Activated B cell treated with CpG ODN at 0.5 μM for 24 hours (primary cell): ENCODE measurements at regions not wholly inside any gene's neighbourhood (a gene's known extent, or its start where the extent isn't known, plus 50 kb on each side); places are given as distances from the start of the nearest gene placed in this dataset.

Source experiments
- ATAC-seq: fragments of 200-7000 bp; cut with Tn5 transposase; one replicate; pipeline ENCODE4 v1.10.0; 2021; ENCODE audit warnings: low read depth, mild to moderate bottlenecking, moderate library complexity
- CTCF ChIA-PET: fragments of 350-600 bp; sonication (Branson Sonifier 250); formaldehyde crosslinking; loops from one replicate; lab custom pipeline; 2021; ENCODE audit warnings: antibody characterized with exemption; lab: Charles Lee
- POLR2A ChIA-PET: fragments of 350-600 bp; sonication (Branson Sonifier 250); formaldehyde crosslinking; loops from one replicate; lab custom pipeline; 2021; ENCODE audit warnings: antibody characterized with exemption; lab: Charles Lee
- DNase-seq: peaks from one replicate; pipeline ENCODE4 v3.0.0; 2022
- H3K27ac Mint-ChIP-seq: one replicate; pipeline ENCODE4 v1.8.0; 2020; ENCODE audit warnings: mixed read lengths
- H3K27me3 Mint-ChIP-seq: one replicate; pipeline ENCODE4 v1.8.0; 2021; ENCODE audit warnings: mixed read lengths
- H3K36me3 Mint-ChIP-seq: one replicate; pipeline ENCODE4 v1.8.0; 2021; ENCODE audit warnings: low read depth, mixed read lengths
- H3K4me1 Mint-ChIP-seq: one replicate; pipeline ENCODE4 v1.8.0; 2021; ENCODE audit warnings: mixed read lengths
- H3K4me3 Mint-ChIP-seq: one replicate; pipeline ENCODE4 v1.8.0; 2020; ENCODE audit warnings: mild to moderate bottlenecking, mixed read lengths
- H3K9me3 Mint-ChIP-seq: one replicate; pipeline ENCODE4 v1.8.0; 2020; ENCODE audit warnings: mixed read lengths
- intact Hi-C: fragments of 100-400 bp; cut with micrococcal nuclease; formaldehyde crosslinking; loops from one replicate; pipeline ENCODE4 v1.15.1; 2024
- TF ChIP-seq, protein P1 (sequence below): fragments of 200-600 bp; IDR thresholded peaks from one replicate; pipeline ENCODE4 v1.8.0; 2022; ENCODE audit warnings: antibody characterized with exemption, mild to moderate bottlenecking

- ATAC-seq = no peak
- DNase-seq = no peak
- Mint-ChIP-seq H3K4me3 (no peak overlapping the region), H3K36me3 (no peaks in the 10 kb centered on the region), H3K4me1 (no peaks in the 10 kb centered on the region), H3K27me3 (peaks cover 8% of the 10 kb centered on the region), H3K9me3 (no peaks in the 10 kb centered on the region), H3K27ac (no peak overlapping the region)
- ChIA-PET CTCF (no interaction called here), POLR2A (no interaction called here)
- intact Hi-C loops = no loop called here
- TF ChIP-seq, protein P1, sequence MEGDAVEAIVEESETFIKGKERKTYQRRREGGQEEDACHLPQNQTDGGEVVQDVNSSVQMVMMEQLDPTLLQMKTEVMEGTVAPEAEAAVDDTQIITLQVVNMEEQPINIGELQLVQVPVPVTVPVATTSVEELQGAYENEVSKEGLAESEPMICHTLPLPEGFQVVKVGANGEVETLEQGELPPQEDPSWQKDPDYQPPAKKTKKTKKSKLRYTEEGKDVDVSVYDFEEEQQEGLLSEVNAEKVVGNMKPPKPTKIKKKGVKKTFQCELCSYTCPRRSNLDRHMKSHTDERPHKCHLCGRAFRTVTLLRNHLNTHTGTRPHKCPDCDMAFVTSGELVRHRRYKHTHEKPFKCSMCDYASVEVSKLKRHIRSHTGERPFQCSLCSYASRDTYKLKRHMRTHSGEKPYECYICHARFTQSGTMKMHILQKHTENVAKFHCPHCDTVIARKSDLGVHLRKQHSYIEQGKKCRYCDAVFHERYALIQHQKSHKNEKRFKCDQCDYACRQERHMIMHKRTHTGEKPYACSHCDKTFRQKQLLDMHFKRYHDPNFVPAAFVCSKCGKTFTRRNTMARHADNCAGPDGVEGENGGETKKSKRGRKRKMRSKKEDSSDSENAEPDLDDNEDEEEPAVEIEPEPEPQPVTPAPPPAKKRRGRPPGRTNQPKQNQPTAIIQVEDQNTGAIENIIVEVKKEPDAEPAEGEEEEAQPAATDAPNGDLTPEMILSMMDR = no peak
Observed at GRCh38 chr9:135346438-135347050, 133.0 kb upstream of the PPP1R26 start.

GRCh38 chr9:135347461-135347860, 132.1 kb upstream of the PPP1R26 start:
- Mint-ChIP-seq H3K4me1 (no peaks in the 10 kb centered on the region), H3K9me3 (no peaks in the 10 kb centered on the region), H3K4me3 (no peak overlapping the region), H3K27ac (no peak overlapping the region), H3K27me3 (peaks cover 11% of the 10 kb centered on the region), H3K36me3 (no peaks in the 10 kb centered on the region)
- DNase-seq (no peak), ATAC-seq (no peak)
- intact Hi-C loops = no loop called here
- TF ChIP-seq, protein P1 = no peak
- CTCF ChIA-PET = no interaction called here
- POLR2A ChIA-PET = no interaction called here

DNA sequence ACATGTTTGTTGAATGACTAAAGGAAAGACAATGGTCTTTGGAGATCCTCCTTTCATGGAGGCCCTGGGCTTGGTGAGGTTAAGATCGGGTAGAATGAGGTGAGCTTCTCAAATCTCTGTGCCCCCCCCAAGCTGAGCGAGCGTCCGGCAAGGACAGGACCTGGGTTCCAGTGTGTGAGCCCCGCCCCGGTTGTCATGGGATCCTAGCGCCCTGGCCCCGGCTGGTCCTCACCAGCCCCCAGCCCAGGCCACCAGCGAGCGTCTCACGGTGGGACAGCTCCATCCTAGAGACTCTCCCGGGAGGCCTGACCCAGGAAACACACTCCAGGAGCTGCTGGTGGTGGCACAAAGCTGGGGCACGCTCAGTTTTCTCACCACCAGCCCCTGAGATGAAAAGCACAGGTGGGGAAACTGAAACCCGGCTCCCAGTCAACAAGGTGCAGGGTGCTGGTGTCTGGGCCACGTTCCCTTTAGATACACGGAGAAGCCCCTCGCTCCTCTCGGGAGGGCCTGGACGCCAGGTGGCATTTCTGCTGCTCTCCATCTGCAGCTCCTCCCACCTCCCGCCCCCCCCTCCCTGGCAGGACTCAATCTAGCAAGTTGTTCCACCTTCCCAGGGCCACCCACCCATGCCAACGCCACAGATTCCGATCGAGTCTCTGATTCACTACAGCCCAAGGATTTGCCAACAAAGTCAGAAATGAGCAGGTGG, 131.3 kb upstream of the PPP1R26 start:
- no peak for ATAC-seq
- Mint-ChIP-seq H3K36me3 (no peaks in the 10 kb centered on the region), H3K27me3 (peaks cover 11% of the 10 kb centered on the region), H3K4me3 (no peak overlapping the region), H3K4me1 (no peaks in the 10 kb centered on the region), H3K9me3 (no peaks in the 10 kb centered on the region), H3K27ac (no peak overlapping the region)
- POLR2A ChIA-PET = no interaction called here
- no peak for DNase-seq
- CTCF ChIA-PET = no interaction called here
- TF ChIP-seq, protein P1 = no peak
- intact Hi-C loops = no loop called here

- no peaks in the 10 kb centered on the region for H3K4me1 Mint-ChIP-seq
- no peak overlapping the region for H3K27ac Mint-ChIP-seq
- CTCF ChIA-PET = no interaction called here
- intact Hi-C loops = no loop called here
- no peaks in the 10 kb centered on the region for H3K36me3 Mint-ChIP-seq
- POLR2A ChIA-PET = no interaction called here
- peaks cover 11% of the 10 kb centered on the region for H3K27me3 Mint-ChIP-seq
- DNase-seq (no peak), ATAC-seq (no peak)
- no peaks in the 10 kb centered on the region for H3K9me3 Mint-ChIP-seq
- TF ChIP-seq, protein P1 = no peak
- H3K4me3 Mint-ChIP-seq = no peak overlapping the region
Observed at GRCh38 chr9:135348788-135349150, 130.8 kb upstream of the PPP1R26 start.

DNA sequence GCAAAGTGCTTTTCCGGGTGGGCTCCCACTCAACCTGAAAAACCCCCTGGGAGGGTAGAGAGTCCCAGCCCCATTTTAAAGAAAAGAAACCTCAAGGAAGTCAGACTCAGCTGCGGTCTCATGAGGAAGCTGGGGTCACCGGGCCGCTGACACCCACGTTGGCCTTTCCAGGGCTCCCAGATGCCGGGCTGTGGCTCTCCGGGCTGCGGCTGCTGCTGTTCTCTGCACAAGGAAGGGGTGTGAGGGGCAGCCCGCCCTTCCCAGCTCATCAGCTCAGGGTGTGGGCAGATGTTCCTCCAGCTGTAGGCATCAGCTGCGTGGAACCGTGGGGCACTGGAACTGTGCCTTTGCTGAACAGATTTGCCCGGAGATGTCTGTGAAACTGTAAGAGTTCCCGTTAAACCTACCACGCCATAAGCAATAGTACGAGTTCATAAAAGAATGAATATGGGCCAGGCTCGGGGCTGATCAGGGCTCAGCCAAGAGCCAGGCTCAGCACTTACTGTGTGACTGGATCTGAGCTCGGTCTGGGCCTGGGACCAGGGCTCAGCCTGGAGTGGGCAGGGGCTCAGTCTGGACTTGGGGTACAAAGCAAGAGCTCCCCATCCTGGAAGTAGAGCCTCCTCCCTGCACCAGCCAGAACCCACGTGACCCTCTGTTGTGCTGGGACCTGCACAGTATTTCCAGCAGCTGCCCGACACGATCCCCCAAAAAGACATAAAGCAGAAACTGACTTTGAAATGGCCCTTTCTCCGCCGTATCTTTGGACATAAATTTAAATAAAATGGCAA, 130.2 kb upstream of the PPP1R26 start:
- DNase-seq = no peak
- Mint-ChIP-seq H3K4me3 (no peak overlapping the region), H3K27me3 (peaks cover 11% of the 10 kb centered on the region), H3K36me3 (no peaks in the 10 kb centered on the region), H3K27ac (no peak overlapping the region), H3K9me3 (no peaks in the 10 kb centered on the region), H3K4me1 (no peaks in the 10 kb centered on the region)
- intact Hi-C loops = no loop called here
- no peak for ATAC-seq
- TF ChIP-seq, protein P1 = no peak
- ChIA-PET POLR2A (no interaction called here), CTCF (no interaction called here)
